ENCODE measurements at regions not wholly inside any gene's neighbourhood (a gene's known extent, or its start where the extent isn't known, plus 50 kb on each side); places are given as distances from the start of the nearest gene placed in this dataset.

GRCh38 chr18:45282101-45282812, 333.0 kb upstream of the SLC14A2 start:
- Histone ChIP-seq H3K27me3 (replicated peaks in 2 of 5; ENCODE audit: control insufficient read depth in 4 of 5, insufficient read depth in 5 of 5, low read length in 4 of 5) (no peaks in the 10 kb centered on the region), H3K36me3 (ENCODE audit: control insufficient read depth in 4 of 4, insufficient read depth in 4 of 4, low read length in 3 of 4) (no peaks in the 10 kb centered on the region), H3K27ac (ENCODE audit: insufficient read depth in 1 of 2, low read depth in 1 of 2, low read length in 2 of 2, poor library complexity in 1 of 2, severe bottlenecking in 2 of 2) (no peak overlapping the region), H3K4me1 (ENCODE audit: control extremely low read depth in 1 of 4, control insufficient read depth in 4 of 4, insufficient read depth in 4 of 4, low read length in 3 of 4) (peaks cover 0 to 4% (median 0%) of the 10 kb centered on the region in 4 experiments), H3K4me3 (ENCODE audit: control insufficient read depth in 1 of 7, extremely low read depth in 1 of 7, insufficient read depth in 4 of 7, low read depth in 2 of 7, low read length in 6 of 7) (no peak overlapping the region), H3K9me3 (ENCODE audit: control extremely low read depth in 1 of 5, control insufficient read depth in 4 of 5, insufficient read depth in 2 of 5, low read depth in 1 of 5, low read length in 4 of 5) (no peaks in the 10 kb centered on the region)
- CTCF ChIA-PET, result no interaction called here
- no peak for DNase-seq
- POLR2A ChIA-PET, result no interaction called here
- 94% methylated on average over 2 of the region's 5 CpGs for WGBS (ENCODE audit: insufficient coverage)

GRCh38 chr18:45284174-45284573, 331.1 kb upstream of the SLC14A2 start:
- POLR2A ChIA-PET, result no interaction called here
- Histone ChIP-seq H3K27ac (ENCODE audit: insufficient read depth in 1 of 2, low read depth in 1 of 2, low read length in 2 of 2, poor library complexity in 1 of 2, severe bottlenecking in 2 of 2) (no peak overlapping the region), H3K4me1 (ENCODE audit: control extremely low read depth in 1 of 4, control insufficient read depth in 4 of 4, insufficient read depth in 4 of 4, low read length in 3 of 4) (peaks cover 0 to 4% (median 0%) of the 10 kb centered on the region in 4 experiments), H3K27me3 (replicated peaks in 2 of 5; ENCODE audit: control insufficient read depth in 4 of 5, insufficient read depth in 5 of 5, low read length in 4 of 5) (no peaks in the 10 kb centered on the region), H3K36me3 (ENCODE audit: control insufficient read depth in 4 of 4, insufficient read depth in 4 of 4, low read length in 3 of 4) (no peaks in the 10 kb centered on the region), H3K4me3 (ENCODE audit: control insufficient read depth in 1 of 7, extremely low read depth in 1 of 7, insufficient read depth in 4 of 7, low read depth in 2 of 7, low read length in 6 of 7) (no peak overlapping the region), H3K9me3 (ENCODE audit: control extremely low read depth in 1 of 5, control insufficient read depth in 4 of 5, insufficient read depth in 2 of 5, low read depth in 1 of 5, low read length in 4 of 5) (no peaks in the 10 kb centered on the region)
- CTCF ChIA-PET, result no interaction called here
- whole genome bisulfite sequencing (ENCODE audit: insufficient coverage), result 93% methylated on average over 2 of the region's 2 CpGs
- no peak for DNase-seq

GRCh38 chr18:45284851-45285250, 330.4 kb upstream of the SLC14A2 start:
- Histone ChIP-seq H3K4me1 (ENCODE audit: control extremely low read depth in 1 of 4, control insufficient read depth in 4 of 4, insufficient read depth in 4 of 4, low read length in 3 of 4) (peaks cover 0 to 4% (median 0%) of the 10 kb centered on the region in 4 experiments), H3K27me3 (replicated peaks in 2 of 5; ENCODE audit: control insufficient read depth in 4 of 5, insufficient read depth in 5 of 5, low read length in 4 of 5) (no peaks in the 10 kb centered on the region), H3K9me3 (ENCODE audit: control extremely low read depth in 1 of 5, control insufficient read depth in 4 of 5, insufficient read depth in 2 of 5, low read depth in 1 of 5, low read length in 4 of 5) (no peaks in the 10 kb centered on the region), H3K27ac (ENCODE audit: insufficient read depth in 1 of 2, low read depth in 1 of 2, low read length in 2 of 2, poor library complexity in 1 of 2, severe bottlenecking in 2 of 2) (no peak overlapping the region), H3K36me3 (ENCODE audit: control insufficient read depth in 4 of 4, insufficient read depth in 4 of 4, low read length in 3 of 4) (no peaks in the 10 kb centered on the region), H3K4me3 (ENCODE audit: control insufficient read depth in 1 of 7, extremely low read depth in 1 of 7, insufficient read depth in 4 of 7, low read depth in 2 of 7, low read length in 6 of 7) (no peak overlapping the region)
- no peak for DNase-seq
- POLR2A ChIA-PET, result no interaction called here
- CTCF ChIA-PET, result interaction anchor here (0.6 kb wide), 2 partner anchors 9 to 162 kb away, joined by 3 to 4 read pairs; no protein-coding TSS in a partner anchor

GRCh38 chr18:45285251-45285650, 330.0 kb upstream of the SLC14A2 start:
- Histone ChIP-seq H3K36me3 (ENCODE audit: control insufficient read depth in 4 of 4, insufficient read depth in 4 of 4, low read length in 3 of 4) (no peaks in the 10 kb centered on the region), H3K27ac (ENCODE audit: insufficient read depth in 1 of 2, low read depth in 1 of 2, low read length in 2 of 2, poor library complexity in 1 of 2, severe bottlenecking in 2 of 2) (no peak overlapping the region), H3K27me3 (replicated peaks in 2 of 5; ENCODE audit: control insufficient read depth in 4 of 5, insufficient read depth in 5 of 5, low read length in 4 of 5) (no peaks in the 10 kb centered on the region), H3K9me3 (ENCODE audit: control extremely low read depth in 1 of 5, control insufficient read depth in 4 of 5, insufficient read depth in 2 of 5, low read depth in 1 of 5, low read length in 4 of 5) (no peaks in the 10 kb centered on the region), H3K4me3 (ENCODE audit: control insufficient read depth in 1 of 7, extremely low read depth in 1 of 7, insufficient read depth in 4 of 7, low read depth in 2 of 7, low read length in 6 of 7) (no peak overlapping the region), H3K4me1 (ENCODE audit: control extremely low read depth in 1 of 4, control insufficient read depth in 4 of 4, insufficient read depth in 4 of 4, low read length in 3 of 4) (peaks cover 0 to 4% (median 0%) of the 10 kb centered on the region in 4 experiments)
- ChIA-PET POLR2A (no interaction called here), CTCF (interaction anchor here (0.6 to 0.7 kb wide), 3 partner anchors 8 to 161 kb away, joined by 3 to 4 read pairs (median 3); no protein-coding TSS in a partner anchor)
- WGBS (ENCODE audit: insufficient coverage), result 96% methylated on average over 7 of the region's 10 CpGs
- no peak for DNase-seq

GRCh38 chr18:45286431-45286830, 328.8 kb upstream of the SLC14A2 start:
- WGBS (ENCODE audit: insufficient coverage), result 75% methylated on average over 1 of the region's 3 CpGs
- POLR2A ChIA-PET, result no interaction called here
- CTCF ChIA-PET, result interaction anchor here (1.0 to 1.2 kb wide), 2 partner anchors 9 to 698 kb away, joined by 3 read pairs; no protein-coding TSS in a partner anchor

GRCh38 chr18:45287531-45287930, 327.7 kb upstream of the SLC14A2 start:
- peaks cover 0 to 16% (median 9%) of the 10 kb centered on the region in 4 experiments for H3K4me1 ChIP-seq (ENCODE audit: control extremely low read depth in 1 of 4, control insufficient read depth in 4 of 4, insufficient read depth in 4 of 4, low read length in 3 of 4)
- POLR2A ChIA-PET, result no interaction called here
- H3K36me3 ChIP-seq (ENCODE audit: control insufficient read depth in 4 of 4, insufficient read depth in 4 of 4, low read length in 3 of 4), result no peaks in the 10 kb centered on the region
- no peak overlapping the region for H3K27ac ChIP-seq (ENCODE audit: insufficient read depth in 1 of 2, low read depth in 1 of 2, low read length in 2 of 2, poor library complexity in 1 of 2, severe bottlenecking in 2 of 2)
- no peak for DNase-seq
- H3K27me3 ChIP-seq (replicated peaks in 2 of 5; ENCODE audit: control insufficient read depth in 4 of 5, insufficient read depth in 5 of 5, low read length in 4 of 5), result no peaks in the 10 kb centered on the region
- CTCF ChIA-PET, result interaction anchor here (0.8 to 1.2 kb wide), 2 partner anchors 11 to 17 kb away, joined by 3 to 4 read pairs; no protein-coding TSS in a partner anchor
- WGBS (ENCODE audit: insufficient coverage), result 42% methylated on average over 8 of the region's 9 CpGs
- H3K9me3 ChIP-seq (ENCODE audit: control extremely low read depth in 1 of 5, control insufficient read depth in 4 of 5, insufficient read depth in 2 of 5, low read depth in 1 of 5, low read length in 4 of 5), result no peaks in the 10 kb centered on the region
- H3K4me3 ChIP-seq (ENCODE audit: control insufficient read depth in 1 of 7, extremely low read depth in 1 of 7, insufficient read depth in 4 of 7, low read depth in 2 of 7, low read length in 6 of 7), result no peak overlapping the region

More at GRCh38 chr18:45286431-45286830, 328.8 kb upstream of the SLC14A2 start:
- Histone ChIP-seq H3K4me1 (ENCODE audit: control extremely low read depth in 1 of 4, control insufficient read depth in 4 of 4, insufficient read depth in 4 of 4, low read length in 3 of 4) (peaks cover 0 to 9% (median 3%) of the 10 kb centered on the region in 4 experiments), H3K4me3 (ENCODE audit: control insufficient read depth in 1 of 7, extremely low read depth in 1 of 7, insufficient read depth in 4 of 7, low read depth in 2 of 7, low read length in 6 of 7) (no peak overlapping the region), H3K9me3 (ENCODE audit: control extremely low read depth in 1 of 5, control insufficient read depth in 4 of 5, insufficient read depth in 2 of 5, low read depth in 1 of 5, low read length in 4 of 5) (no peaks in the 10 kb centered on the region), H3K36me3 (ENCODE audit: control insufficient read depth in 4 of 4, insufficient read depth in 4 of 4, low read length in 3 of 4) (no peaks in the 10 kb centered on the region), H3K27me3 (replicated peaks in 2 of 5; ENCODE audit: control insufficient read depth in 4 of 5, insufficient read depth in 5 of 5, low read length in 4 of 5) (no peaks in the 10 kb centered on the region), H3K27ac (ENCODE audit: insufficient read depth in 1 of 2, low read depth in 1 of 2, low read length in 2 of 2, poor library complexity in 1 of 2, severe bottlenecking in 2 of 2) (no peak overlapping the region)
- no peak for DNase-seq

- H3K4me3 ChIP-seq (ENCODE audit: control insufficient read depth in 1 of 7, extremely low read depth in 1 of 7, insufficient read depth in 4 of 7, low read depth in 2 of 7, low read length in 6 of 7), result no peak overlapping the region
These were observed 324.9 kb upstream of the SLC14A2 start for GRCh38 chr18:45290364-45290763.

More at GRCh38 chr18:45290364-45290763, 324.9 kb upstream of the SLC14A2 start:
- H3K36me3 ChIP-seq (ENCODE audit: control insufficient read depth in 4 of 4, insufficient read depth in 4 of 4, low read length in 3 of 4), result no peaks in the 10 kb centered on the region
- WGBS (ENCODE audit: insufficient coverage), result 100% methylated on average over 2 of the region's 4 CpGs
- CTCF ChIA-PET, result no interaction called here
- H3K27me3 ChIP-seq (replicated peaks in 2 of 5; ENCODE audit: control insufficient read depth in 4 of 5, insufficient read depth in 5 of 5, low read length in 4 of 5), result no peaks in the 10 kb centered on the region
- no peak overlapping the region for H3K27ac ChIP-seq (ENCODE audit: insufficient read depth in 1 of 2, low read depth in 1 of 2, low read length in 2 of 2, poor library complexity in 1 of 2, severe bottlenecking in 2 of 2)
- DNase-seq, result no peak
- no peaks in the 10 kb centered on the region for H3K9me3 ChIP-seq (ENCODE audit: control extremely low read depth in 1 of 5, control insufficient read depth in 4 of 5, insufficient read depth in 2 of 5, low read depth in 1 of 5, low read length in 4 of 5)
- POLR2A ChIA-PET, result no interaction called here
- peaks cover 0 to 15% (median 9%) of the 10 kb centered on the region in 4 experiments for H3K4me1 ChIP-seq (ENCODE audit: control extremely low read depth in 1 of 4, control insufficient read depth in 4 of 4, insufficient read depth in 4 of 4, low read length in 3 of 4)
